IPS-NIHi11 (cell line): ENCODE measurements at regions not wholly inside any gene's neighbourhood (a gene's known extent, or its start where the extent isn't known, plus 50 kb on each side); places are given as distances from the start of the nearest gene placed in this dataset.
"Not testable (repeated sequence)": the region's sequence is repeated elsewhere in the genome, so short reads cannot be mapped to it uniquely, and the experiment has no call there.

Source experiments
- DNase-seq: peaks from one replicate; pipeline ENCODE4 v3.0.0; 2012; ENCODE audit warnings: mixed read lengths, low spot score

DNA sequence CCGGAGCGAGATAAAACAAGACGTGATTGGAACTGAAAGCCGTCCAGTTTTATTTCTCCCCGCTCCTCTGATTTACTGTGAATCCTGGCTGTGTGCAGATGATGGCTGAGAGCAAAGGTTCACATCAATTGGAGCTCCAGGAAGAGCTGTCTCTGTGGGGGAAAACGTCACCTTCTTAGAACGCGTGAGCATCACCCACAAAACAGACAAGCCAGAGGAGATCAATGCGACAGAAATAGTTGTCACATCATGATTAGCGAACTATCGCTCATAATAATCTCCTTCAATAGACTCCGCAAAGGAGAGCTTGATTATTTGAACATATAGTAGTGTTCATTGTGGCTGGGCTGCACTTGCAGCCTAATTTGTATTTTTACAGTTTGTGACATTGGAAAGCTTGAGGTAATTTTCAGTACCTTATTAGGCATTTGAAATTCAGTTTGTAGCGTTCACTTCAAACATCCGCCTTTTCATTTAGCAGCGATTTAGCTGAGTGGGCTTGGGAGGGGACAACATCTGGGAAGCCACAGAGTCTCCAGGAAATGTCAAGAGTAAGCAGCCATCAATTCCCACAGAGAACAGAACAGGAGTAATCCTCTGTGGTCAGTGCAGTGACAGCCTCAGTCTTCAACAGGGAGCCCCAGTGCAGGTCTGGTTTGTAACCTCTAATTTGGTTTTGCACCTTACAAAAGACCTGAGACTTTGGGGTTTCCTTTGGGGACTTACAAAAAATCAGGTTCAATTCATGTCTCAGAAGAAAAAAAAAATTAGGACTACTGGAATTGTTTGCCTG is 276.8 kb upstream of the PFKP start:
- DNase-seq = no peak

DNA sequence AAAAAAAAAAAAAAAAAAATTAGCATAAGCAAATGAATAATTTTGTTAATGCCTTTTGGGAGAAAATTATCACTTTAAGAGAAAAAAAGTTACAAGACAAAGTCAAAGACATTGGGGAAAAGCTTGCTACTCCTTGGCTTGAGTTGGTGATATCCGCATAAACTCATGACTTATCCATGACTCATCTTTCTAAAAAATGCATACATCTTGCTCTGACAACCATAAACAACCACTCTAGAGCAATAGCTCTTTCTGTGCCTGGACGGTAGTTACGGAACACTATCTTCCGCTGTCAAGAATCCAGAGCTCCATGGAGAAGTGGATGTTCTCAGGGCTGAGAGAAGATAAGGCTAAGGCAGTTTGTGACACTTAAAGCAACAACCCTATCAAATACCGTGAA is 281.1 kb upstream of the PFKP start:
- no peak for DNase-seq

DNA sequence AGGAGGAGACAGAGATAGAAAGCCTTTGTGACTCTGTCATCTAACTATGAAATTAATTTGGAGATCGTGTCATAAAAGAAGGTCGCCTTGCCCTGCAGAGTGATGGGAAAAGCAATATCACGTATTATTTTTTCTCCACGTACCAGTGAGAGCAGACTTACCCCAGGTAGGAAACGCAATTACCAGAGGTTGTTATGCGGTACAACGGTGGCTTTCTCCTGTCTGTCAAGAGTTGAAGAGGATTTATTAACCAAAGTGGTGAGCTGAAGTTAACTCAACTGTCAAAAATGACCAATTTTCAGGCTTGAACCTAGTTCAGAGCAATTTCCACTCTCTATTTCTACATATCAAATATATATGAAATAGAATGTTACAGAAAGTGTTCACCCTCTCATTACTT is 282.6 kb upstream of the PFKP start:
- DNase-seq = no peak

DNA sequence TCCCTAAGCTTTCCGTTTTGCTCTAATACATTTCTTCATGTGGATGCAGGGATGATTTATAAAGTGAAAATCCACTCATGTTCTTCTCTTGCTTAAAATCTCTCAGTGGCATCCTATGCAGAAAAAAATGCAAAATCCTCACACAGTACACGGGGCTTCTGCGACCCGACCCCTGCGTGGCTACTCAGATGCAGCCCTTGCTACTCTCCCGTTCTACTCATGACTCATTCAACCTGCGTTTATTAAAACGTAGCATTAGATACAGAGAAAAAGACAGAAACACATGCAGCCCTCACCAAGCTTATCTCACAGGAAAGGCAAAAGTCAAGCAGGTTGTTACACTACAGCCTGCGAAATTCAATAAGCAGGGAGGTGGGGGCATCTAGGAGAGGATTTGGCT is 284.4 kb upstream of the PFKP start:
- no peak for DNase-seq

DNA sequence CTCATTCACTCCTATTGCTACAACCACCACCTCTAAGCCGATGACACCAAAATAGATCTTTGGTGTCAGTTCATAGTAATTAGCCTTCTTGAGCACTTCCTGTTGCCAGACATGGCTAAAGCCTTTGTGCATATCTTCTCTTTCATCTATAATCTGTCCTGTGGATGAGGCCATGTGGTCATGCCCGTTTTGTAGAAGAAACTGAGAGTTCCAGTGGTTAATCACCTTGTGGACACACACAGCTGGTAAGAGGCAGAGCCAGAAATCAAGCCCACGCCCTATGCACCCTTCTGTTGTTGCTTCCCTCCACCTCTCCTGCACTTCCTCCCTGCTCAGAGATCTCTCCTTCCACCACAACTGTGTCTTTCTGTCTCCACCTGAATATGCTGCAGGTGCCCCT is 285.1 kb upstream of the PFKP start:
- no peak for DNase-seq

DNA sequence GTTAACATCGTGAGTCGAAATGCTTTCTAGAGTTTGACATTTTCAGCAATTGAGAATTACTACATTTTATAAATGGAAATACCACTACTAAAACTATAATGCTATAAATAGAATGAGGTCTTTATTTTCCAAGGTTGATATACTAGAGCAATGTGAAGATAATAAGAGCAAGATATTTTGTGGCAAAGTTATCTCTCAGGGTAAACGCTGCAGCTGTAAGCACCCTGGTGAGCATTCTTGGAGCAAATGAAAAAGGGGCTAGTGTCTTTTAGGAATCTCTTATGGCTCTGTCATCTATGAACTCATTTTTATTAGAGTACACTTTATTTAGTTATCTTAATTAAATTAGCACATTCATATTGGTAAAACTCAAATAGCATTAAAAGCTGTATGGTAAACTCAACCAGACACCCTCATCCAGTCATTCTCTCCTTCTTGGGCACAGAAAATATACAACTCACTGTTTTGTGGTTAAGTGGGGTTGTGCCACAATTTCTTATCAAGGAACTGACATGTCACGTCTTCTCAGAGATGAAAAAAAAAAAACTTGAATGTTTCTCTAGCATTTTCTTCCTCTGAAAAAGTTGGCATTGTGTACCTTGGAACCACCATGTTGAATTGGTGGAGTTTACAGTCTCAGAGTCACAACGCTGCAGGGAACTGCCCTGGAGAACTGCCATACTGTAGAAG is 289.5 kb upstream of the PFKP start:
- DNase-seq = no peak

DNA sequence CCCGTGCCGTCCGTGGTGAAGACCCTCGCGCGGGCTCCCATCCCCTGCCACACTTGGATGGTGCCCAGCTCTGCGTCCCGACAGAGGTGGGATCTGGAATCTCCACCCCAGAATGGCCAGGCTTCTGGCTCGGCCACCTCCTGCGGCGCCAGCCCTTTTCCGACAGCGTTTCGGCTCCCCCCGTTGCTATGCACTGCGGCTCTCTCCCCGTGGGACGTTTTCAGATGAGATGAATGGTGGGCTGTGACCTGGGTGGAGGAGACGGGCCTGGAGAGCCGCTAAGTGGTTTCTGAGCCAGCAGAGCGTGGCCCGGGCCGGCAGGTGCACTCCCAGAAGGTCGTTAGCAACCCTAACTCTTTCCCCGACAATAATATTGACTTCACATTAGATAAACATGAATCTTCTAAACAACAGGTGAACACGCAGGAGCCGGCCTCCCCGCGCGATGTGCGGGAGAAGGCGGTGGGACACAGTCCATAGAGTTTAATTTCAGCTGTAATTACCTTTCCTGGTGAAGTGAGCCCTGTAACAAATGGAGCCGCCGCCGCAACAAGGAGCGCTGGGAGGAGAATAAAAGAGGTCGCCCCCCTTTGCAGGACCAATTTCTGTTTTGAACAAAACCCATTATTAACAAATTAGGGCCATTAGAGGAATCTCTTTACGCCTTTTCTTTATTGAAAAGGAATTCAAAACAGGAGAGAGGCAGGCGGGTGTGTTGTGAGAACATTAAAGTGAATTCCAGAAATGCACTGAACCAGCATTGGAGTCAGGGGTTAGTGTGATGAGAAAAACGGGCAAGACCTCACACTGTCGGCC is 294.3 kb upstream of the PFKP start:
- DNase-seq = no peak

DNA sequence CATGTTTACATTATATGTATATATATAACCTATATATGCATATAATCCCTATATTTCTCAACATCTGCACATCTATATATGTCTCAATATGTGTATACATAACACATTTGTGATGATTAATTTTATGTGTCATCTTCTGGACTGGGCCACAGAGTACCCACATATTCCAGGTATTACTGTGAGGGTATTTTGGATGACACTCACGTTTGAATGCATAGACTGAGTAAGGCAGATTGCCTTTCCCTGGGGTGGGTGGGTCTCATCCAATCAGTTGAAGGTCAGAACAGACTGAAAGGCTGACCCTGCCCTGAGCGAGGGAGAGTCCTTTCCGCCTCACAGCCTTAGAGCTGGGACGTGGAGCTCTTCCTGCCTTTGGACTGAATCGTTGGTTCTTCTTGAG is 295.2 kb upstream of the PFKP start:
- no peak for DNase-seq

DNA sequence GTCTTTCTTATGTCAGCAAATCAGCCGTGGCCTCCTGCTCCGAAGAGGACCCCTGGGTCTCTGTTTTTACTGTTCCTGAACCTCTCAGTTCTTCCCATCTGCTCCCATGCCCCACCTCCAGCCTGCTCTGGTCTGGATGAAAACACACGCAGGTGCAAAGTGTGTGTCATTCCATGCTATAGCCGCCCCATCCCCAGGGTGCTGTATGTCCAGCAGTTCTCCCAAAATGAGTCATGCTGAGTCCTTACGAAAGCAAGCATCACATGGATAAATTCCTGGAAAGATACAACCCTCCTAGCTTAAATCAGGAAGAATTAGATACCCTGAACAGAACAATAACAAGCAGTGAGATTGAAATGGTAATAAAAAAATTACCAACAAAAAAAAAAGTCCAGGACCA is 300.1 kb upstream of the PFKP start:
- DNase-seq = not testable (repeated sequence)

DNA sequence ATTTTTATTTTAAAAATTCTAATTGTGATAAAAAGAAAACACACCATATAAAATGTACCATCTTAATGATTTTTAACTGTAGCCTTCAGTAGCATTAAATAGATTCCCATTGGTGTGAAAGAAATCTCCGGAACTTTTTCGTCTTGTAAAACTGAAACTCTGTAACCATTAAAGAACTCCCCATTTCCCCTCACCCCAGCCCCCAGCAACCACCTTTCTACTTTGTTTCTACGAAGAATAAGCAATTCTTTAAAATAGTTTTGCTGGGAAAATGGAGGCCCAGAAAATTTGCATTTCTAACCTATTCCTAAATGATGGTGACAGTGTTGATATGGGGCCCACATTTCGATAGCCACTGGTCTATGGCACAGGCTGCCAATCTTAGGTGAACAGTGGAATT is 305.4 kb upstream of the PFKP start:
- no peak for DNase-seq

DNA sequence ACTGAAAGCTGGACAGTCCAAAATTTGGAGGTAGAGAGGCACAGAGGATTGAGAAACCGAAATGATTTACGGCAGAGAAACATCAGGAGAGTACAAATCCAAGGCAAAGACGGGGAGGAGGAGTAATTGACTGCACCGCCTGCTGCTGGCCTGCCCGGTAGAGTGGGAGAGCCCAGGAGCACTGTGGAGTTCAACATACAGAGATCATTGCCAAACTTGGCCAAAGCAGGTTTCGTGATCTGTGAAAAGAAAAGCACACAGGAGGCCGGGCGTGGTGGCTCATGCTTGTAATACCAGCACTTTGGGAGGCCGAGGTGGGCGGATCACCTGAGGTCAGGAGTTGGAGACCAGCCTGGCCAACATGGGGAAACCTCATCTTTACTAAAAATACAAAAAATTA is 306.0 kb upstream of the PFKP start:
- DNase-seq = no peak

DNA sequence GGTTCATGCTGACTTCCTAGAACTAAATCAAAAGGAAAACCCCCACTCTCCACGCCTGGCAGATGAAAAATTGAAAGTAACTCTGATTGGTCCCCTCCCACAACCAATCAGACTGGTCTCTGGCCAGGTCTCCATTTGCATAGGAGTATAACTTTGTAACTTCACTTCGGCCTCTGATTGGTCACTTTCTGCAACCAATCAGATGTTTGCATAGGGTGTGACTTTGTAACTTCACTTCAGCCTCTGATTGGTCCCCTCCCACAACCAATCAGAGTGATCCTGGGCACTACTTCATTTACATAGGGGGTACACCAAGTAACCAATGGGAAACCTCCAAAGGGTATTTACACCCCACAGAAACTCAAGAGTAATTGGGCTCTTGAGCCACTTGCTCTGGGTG is 306.6 kb upstream of the PFKP start:
- no peak for DNase-seq

DNA sequence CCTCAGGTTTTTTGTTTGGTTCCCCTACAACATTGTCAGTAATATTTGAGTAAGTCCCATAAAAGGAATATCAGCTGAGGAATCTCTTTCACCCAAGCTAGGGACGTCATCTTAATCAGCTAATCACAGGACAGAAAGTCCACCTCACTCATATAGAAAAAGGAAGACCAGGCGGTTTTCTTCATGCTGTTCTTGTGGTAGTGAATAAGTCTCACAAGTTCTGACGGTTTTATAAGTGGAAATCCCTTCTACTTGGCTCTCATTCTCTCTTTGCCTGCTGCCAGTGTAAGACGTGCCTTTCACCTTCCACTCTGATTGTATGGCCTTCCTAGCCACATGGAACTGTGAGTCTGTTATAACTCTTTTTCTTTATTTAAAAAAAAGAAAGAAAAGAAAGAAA is 308.1 kb upstream of the PFKP start:
- DNase-seq = no peak

DNA sequence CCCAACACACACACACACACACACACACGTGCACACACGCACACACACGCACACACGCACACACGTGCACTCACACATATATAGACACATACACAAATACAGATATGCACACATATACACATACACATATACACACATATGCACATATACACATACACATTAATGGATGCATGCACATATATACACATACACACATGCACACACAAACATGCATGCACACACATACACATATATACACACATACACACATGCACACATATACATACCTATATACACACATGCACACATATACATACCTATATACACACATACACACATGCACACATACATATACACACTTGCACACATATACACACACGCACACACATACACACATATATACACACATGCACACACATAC is 312.4 kb upstream of the PFKP start:
- DNase-seq = no peak

DNA sequence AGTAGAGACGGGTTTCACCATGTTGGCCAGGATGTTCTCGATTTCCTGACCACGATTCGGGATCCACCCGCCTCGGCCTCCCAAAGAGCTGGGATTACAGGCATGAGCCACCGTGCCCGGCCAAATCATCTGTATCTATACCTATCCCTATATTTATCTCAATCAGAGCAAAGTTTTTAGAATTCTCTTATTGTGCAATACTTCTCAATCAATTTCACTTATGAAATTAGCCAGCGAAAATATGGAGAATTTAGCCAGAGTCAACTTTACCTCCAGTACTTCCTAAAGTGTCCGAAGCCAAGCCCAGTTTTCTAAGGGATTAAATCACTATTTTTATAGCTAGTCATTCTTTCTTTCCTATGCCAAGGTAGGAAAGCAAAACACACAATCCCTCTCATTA is 319.1 kb upstream of the PFKP start:
- DNase-seq = no peak

DNA sequence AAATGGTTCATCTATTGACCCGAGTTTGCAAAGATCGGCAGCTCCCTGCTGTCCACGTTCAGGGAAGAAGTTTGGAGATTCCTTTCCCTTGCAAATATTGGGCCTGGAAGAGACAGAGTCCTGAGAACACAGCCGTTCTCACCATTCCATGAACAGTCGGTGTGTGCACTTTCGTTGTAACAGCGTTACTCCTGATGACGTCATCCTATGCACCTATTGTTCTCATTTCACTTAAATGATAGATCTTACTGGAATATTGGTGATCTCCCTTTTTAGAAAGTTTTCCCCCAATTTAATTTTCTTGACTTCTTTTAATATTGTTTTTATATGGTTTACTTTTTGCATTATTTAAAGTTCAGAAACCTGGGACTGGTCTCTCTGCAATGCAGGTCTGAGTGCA is 320.7 kb upstream of the PFKP start:
- DNase-seq = no peak

DNA sequence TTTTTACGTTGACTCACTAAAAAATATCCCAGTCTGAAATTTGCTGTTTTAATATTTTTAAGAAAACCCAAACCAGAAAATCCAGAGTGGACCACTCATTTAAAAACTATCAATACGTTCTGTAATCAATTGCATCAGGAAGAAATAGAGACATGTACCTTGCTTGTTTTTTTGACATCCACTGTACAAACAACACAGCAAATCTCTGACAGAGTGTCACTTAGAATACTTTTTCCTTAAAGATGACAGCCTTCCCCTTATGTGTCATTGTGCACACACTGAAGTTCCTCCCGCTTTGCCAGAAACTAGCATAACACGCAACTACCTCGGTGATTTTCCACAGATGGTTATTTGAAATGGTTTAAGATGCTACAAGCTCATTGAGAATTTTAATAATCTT is 321.7 kb upstream of the PFKP start:
- DNase-seq = no peak

DNA sequence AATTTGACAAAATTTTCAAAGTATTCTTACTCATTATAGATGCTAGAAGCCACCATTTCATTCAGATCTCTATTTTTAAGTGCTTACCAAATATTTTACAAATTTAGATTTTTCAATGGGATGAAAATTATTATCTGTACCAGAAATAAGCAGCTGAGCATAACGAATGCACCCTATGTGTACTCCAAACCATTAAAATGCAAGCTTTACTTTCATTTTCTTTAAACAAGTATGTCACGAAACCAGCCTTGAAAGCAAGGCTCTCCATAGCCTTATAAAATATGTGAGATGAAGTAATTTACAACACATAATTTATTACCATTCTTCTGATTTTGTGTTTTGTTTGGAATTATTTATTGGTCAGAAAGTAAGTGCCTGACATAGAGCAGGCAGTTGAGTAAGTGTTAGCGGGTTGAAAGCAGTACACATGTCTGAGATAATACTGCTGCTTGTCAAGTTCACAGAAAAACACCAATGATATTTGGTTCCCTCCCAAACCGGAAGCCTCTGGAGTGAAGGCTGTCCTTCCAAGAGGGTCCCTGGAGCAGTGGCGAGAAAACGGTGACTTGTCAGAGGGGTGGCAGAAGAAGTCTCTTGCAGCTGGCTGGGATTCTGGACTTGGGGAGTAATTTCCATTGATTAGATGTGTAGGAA is 322.7 kb upstream of the PFKP start:
- no peak for DNase-seq

DNA sequence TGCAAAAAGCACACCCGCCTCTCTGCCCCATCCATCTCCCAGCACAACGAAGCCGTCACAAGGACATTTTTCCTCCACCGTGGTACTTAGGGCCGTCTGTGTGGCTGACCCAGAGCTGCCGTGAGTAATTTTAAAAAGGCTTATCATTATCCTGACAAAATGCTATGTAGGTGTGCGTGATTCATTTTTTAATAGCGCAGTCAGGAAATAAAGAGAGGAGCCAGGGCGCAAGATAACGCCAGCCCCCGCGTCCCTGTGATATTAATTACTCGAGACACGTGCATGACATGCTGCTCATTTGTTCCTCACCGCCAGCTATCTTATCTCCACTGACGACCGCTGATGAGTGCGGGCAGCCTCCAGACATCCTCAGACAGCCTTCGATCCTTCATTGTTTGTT is 332.7 kb upstream of the PFKP start:
- no peak for DNase-seq

DNA sequence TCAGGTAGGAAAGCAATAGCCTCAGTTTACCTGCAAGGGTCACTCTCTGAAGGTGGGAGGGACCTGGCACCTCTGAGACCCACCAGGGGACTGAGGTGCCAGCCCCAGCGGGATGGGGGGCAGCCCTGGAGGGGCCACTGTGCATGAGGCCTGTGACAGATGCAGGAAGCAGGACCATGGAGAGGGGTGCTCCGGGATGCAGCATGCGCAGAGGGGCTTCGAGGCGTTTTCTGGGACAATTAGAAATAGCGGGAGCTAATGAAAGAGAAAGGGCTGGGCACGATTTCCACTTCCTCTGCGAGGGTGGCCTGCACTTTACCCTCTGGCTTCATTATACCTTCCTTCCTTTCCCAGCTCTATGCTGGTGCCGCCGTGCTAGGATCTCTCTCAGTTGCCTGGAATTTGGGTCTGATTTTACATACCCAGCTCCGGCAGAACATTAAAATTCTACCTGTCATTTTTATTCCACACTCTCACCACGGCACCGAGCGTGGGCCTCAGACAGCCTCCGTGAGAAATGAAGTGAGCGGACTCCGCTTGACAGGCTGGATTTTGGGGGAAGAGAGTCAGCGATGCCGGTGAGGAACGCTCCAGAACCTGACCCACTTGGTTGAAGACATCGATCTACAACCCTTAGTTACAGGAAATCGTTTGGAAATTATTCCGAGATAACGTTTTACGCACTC is 333.9 kb upstream of the PFKP start:
- no peak for DNase-seq

DNA sequence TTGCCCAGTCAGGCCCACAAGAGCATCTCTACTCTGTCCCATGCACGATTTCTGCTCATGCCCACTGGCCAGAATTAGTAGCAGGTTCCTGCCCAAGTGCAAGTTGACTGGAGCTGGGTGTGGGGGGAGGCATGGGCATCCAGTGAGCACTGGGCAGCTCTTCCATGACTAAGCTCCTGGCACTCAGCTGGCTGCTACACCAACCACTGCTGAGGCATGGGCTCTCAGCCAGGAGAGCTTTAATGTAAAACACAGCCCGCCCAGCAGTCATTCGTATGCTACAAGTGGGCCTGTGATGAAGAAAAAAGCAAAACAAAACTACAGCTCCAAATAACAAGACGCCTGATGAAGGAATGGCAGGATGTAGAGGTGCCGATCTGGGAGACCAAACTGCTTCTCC is 335.4 kb upstream of the PFKP start:
- DNase-seq = no peak

DNA sequence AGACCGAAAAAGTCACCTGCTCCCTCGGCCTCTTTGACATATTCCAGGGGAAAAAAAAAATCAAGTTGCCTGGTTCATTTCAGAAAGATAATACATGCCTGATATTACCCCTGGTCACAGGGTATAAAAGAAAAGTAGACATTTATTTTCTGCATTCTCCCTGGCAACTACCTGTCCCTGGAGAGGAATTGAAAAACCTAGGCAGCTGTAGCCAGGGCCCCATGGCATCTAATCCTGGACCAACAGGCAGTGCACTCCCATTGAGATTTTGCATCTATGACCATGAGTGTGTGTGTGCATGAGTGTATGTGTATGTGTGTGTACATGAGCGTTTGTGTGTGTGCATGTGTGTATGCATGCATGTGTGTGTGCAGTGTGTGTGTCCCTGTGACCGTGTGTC is 338.2 kb upstream of the PFKP start:
- DNase-seq = no peak
